Endothelial cell of umbilical vein (primary cell): ENCODE measurements at regions not wholly inside any gene's neighbourhood (a gene's known extent, or its start where the extent isn't known, plus 50 kb on each side); places are given as distances from the start of the nearest gene placed in this dataset.

Experiments
- BruUV-seq: library from RNA; stranded (reverse); fragments of 400-500 nt; replicated peaks from 2 replicates; lab custom pipeline; 2021; lab: Mats Ljungman, UMichigan
- CTCF ChIA-PET: fragments of 300-600, 350-600 bp; sonication (Branson Sonifier 250); formaldehyde crosslinking; loops from one replicate; lab custom pipeline; 2021; ENCODE audit warnings: antibody characterized with exemption, inconsistent platforms; lab: Charles Lee
- POLR2A ChIA-PET: fragments of 300-600, 350-600 bp; sonication (Branson Sonifier 250); formaldehyde crosslinking; loops from one replicate; lab custom pipeline; 2021; ENCODE audit warnings: antibody characterized with exemption, inconsistent platforms; lab: Charles Lee
- DNase-seq: peaks from one replicate; pipeline ENCODE4 v3.0.0-alpha.2; 2011; ENCODE audit warnings: low read depth, low spot score
- FAIRE-seq: peaks from 2 replicates; lab custom pipeline; 2011; peaks lifted over from hg19 to GRCh38; lab: Jason Lieb, UNC
- H2AFZ ChIP-seq: 2 replicates; pipeline ENCODE4 v1.6.0; 2012; ENCODE audit warnings: low read depth, low read length, control low read depth, inconsistent platforms
- H3K27ac ChIP-seq: 2 replicates; pipeline ENCODE4 v1.5.1; 2011; ENCODE audit warnings: low read depth, mild to moderate bottlenecking, control low read depth, low read length, moderate library complexity; ENCODE audit not compliant: insufficient read depth
- H3K27me3 ChIP-seq, 2 experiments: 2 replicates each; pipeline versions ENCODE4 v1.6.0 to v1.6.1; 2011; ENCODE audit warnings: low read length in 2 of 2, mixed read lengths in 1 of 2; ENCODE audit not compliant: control insufficient read depth in 2 of 2, insufficient read depth in 2 of 2
- H3K36me3 ChIP-seq, 2 experiments: 2 replicates in 1 of 2; 3 replicates in 1 of 2; pipeline ENCODE4 v1.5.1; 2011; ENCODE audit warnings: low read length in 2 of 2, mild to moderate bottlenecking in 1 of 2, moderate library complexity in 1 of 2; ENCODE audit not compliant: control insufficient read depth in 2 of 2, insufficient read depth in 2 of 2; ENCODE audit errors: extremely low read depth in 1 of 2
- H3K4me1 ChIP-seq: 3 replicates; pipeline ENCODE4 v1.5.1; 2011; ENCODE audit warnings: mild to moderate bottlenecking, low read length; ENCODE audit not compliant: control insufficient read depth, insufficient read depth; ENCODE audit errors: extremely low read depth
- H3K4me2 ChIP-seq: 2 replicates; pipeline ENCODE4 v1.6.1; 2011; ENCODE audit warnings: low read length, control low read depth, mixed read lengths; ENCODE audit not compliant: insufficient read depth
- H3K4me3 ChIP-seq, 3 experiments: fragments of 200-600 bp in 1 of 3; sonication (generic), shearing (Covaris generic) in 1 of 3; replicated peaks in 1 of 3; 2 replicates each; pipeline ENCODE4 v1.5.1; 2011 to 2016; ENCODE audit warnings: control low read depth in 3 of 3, low read length in 3 of 3, mild to moderate bottlenecking in 2 of 3, inconsistent platforms in 1 of 3, low read depth in 1 of 3, moderate library complexity in 1 of 3; ENCODE audit not compliant: insufficient read depth in 1 of 3
- H3K79me2 ChIP-seq: 2 replicates; pipeline ENCODE4 v1.6.0; 2012; ENCODE audit warnings: low read length, inconsistent platforms; ENCODE audit not compliant: control insufficient read depth, insufficient read depth
- H3K9ac ChIP-seq: replicated peaks from 2 replicates; pipeline ENCODE3; 2011; ENCODE audit warnings: low read length, control low read depth; ENCODE audit not compliant: insufficient read depth; ENCODE audit errors: extremely low read depth
- H3K9me1 ChIP-seq: replicated peaks from 3 replicates; pipeline ENCODE4 v1.6.0; 2011; ENCODE audit warnings: mild to moderate bottlenecking, low read length; ENCODE audit not compliant: control insufficient read depth, insufficient read depth; ENCODE audit errors: extremely low read depth
- H3K9me3 ChIP-seq: replicated peaks from 2 replicates; pipeline ENCODE4 v1.5.1; 2012; ENCODE audit warnings: low read length, inconsistent platforms; ENCODE audit not compliant: control insufficient read depth, insufficient read depth
- H4K20me1 ChIP-seq: replicated peaks from 2 replicates; pipeline ENCODE3; 2011; ENCODE audit warnings: mild to moderate bottlenecking, low read length; ENCODE audit not compliant: control insufficient read depth, insufficient read depth; ENCODE audit errors: extremely low read depth
- CTCF ChIP-seq, 2 donors: IDR thresholded peaks; 1 replicate in 1 of 2; 2 replicates in 1 of 2; pipeline ENCODE4 v1.5.1; 2011; ENCODE audit warnings: low read length in 2 of 2, mild to moderate bottlenecking in 2 of 2, moderate library complexity in 2 of 2, control low read depth in 1 of 2, inconsistent platforms in 1 of 2, low read depth in 1 of 2; ENCODE audit not compliant: insufficient read depth in 1 of 2; ENCODE audit errors: extremely low read depth in 1 of 2
- EZH2 ChIP-seq: IDR thresholded peaks from 2 replicates; pipeline ENCODE4 v1.6.1; 2012; ENCODE audit warnings: borderline replicate concordance, low read depth, mild to moderate bottlenecking, moderate library complexity, low read length, inconsistent platforms; ENCODE audit not compliant: severe bottlenecking
- FOS ChIP-seq: IDR thresholded peaks from 2 replicates; pipeline ENCODE4 v1.6.1; 2011; ENCODE audit warnings: mild to moderate bottlenecking, low read length, moderate library complexity, borderline replicate concordance; ENCODE audit not compliant: insufficient read depth
- GATA2 ChIP-seq: IDR thresholded peaks from 2 replicates; pipeline ENCODE4 v1.7.0; 2011; ENCODE audit warnings: low read depth, mild to moderate bottlenecking, moderate library complexity, mixed read lengths, low read length; ENCODE audit not compliant: insufficient read length, insufficient read depth
- JUN ChIP-seq: IDR thresholded peaks from 2 replicates; pipeline ENCODE4 v1.6.1; 2011; ENCODE audit warnings: borderline replicate concordance, low read depth; ENCODE audit not compliant: insufficient read length, insufficient read depth
- MAX ChIP-seq: IDR thresholded peaks from 2 replicates; pipeline ENCODE4 v1.6.1; 2011; ENCODE audit not compliant: insufficient read depth, insufficient read length
- MYC ChIP-seq: IDR thresholded peaks from one replicate; pipeline ENCODE4 v1.6.1; 2011; ENCODE audit warnings: mild to moderate bottlenecking, low read depth, low read length
- POLR2A ChIP-seq: IDR thresholded peaks from 2 replicates; pipeline ENCODE4 v1.6.1; 2012; ENCODE audit warnings: low read depth, mild to moderate bottlenecking, control low read depth, low read length
- POLR2AphosphoS5 ChIP-seq: IDR thresholded peaks from 2 replicates; pipeline ENCODE4 v1.6.1; 2012; ENCODE audit warnings: low read depth, mild to moderate bottlenecking, control low read depth, low read length, moderate library complexity; ENCODE audit not compliant: insufficient read depth
- dilution Hi-C: fragments of 300-500 bp; cut with MboI; formaldehyde crosslinking; loops from one replicate; pipeline ENCODE4 v1.15.0; 2019; ENCODE audit warnings: low sequenced_read_pairs; ENCODE audit not compliant: extremely low pct_ligation_motif_present
- intact Hi-C: fragments of 100-400 bp; cut with micrococcal nuclease; formaldehyde crosslinking; loops from one replicate; pipeline ENCODE4 v1.10.0; 2022

GRCh38 chr20:60835876-60836275 lies 416.2 kb upstream of the CDH4 start:
- Histone ChIP-seq H3K27me3 (no peaks in the 10 kb centered on the region), H3K4me2 (no peak overlapping the region), H3K9me1 (no peaks in the 10 kb centered on the region), H3K4me1 (no peaks in the 10 kb centered on the region), H3K27ac (no peak overlapping the region), H2AFZ (no peak overlapping the region), H4K20me1 (no peaks in the 10 kb centered on the region), H3K79me2 (no peaks in the 10 kb centered on the region), H3K4me3 (no peak overlapping the region), H3K9ac (no peak overlapping the region), H3K36me3 (no peaks in the 10 kb centered on the region), H3K9me3 (peaks cover 7% of the 10 kb centered on the region)
- ChIA-PET POLR2A (no interaction called here), CTCF (no interaction called here)
- DNase-seq (no peak), FAIRE-seq (no peak)
- intact Hi-C loops, result no loop called here
- TF ChIP-seq MYC, result no peak
- TF ChIP-seq POLR2AphosphoS5, result no peak
- no peak for TF ChIP-seq JUN
- TF ChIP-seq GATA2, result no peak
- TF ChIP-seq CTCF (IDR thresholded peaks at IDR 0.05; ENCODE audit: extremely low read depth in 1 of 2, insufficient read depth in 1 of 2, low read depth in 1 of 2, low read length in 2 of 2), result no peak
- no peak for TF ChIP-seq POLR2A
- TF ChIP-seq EZH2, result no peak
- TF ChIP-seq FOS, result no peak
- TF ChIP-seq MAX, result no peak
- no TSS peak for BruUV-seq
- dilution Hi-C loops, result no loop called here
